CD14-positive monocyte (primary cell): ENCODE measurements at regions not wholly inside any gene's neighbourhood (a gene's known extent, or its start where the extent isn't known, plus 50 kb on each side); places are given as distances from the start of the nearest gene placed in this dataset.

Source experiments
- DNase-seq, 3 donors: peaks; one replicate each; pipeline ENCODE4 v3.0.0-alpha.2; 2011 to 2022
- H2AFZ ChIP-seq: 2 replicates; pipeline ENCODE4 v1.6.0; 2012; ENCODE audit warnings: mild to moderate bottlenecking, low read depth, low read length, inconsistent platforms; ENCODE audit not compliant: insufficient read depth, poor library complexity, severe bottlenecking
- H3K27ac ChIP-seq, 2 donors: 1 replicate in 1 of 2; 2 replicates in 1 of 2; pipeline ENCODE4 v1.5.1; 2012 to 2013; ENCODE audit warnings: low read length in 2 of 2, control low read depth in 1 of 2, inconsistent platforms in 1 of 2, low read depth in 1 of 2, mild to moderate bottlenecking in 1 of 2
- H3K27me3 ChIP-seq, 2 donors: one replicate each; pipeline versions ENCODE4 v1.6.0 to v1.6.1; 2011 to 2013; ENCODE audit warnings: low read length in 2 of 2; ENCODE audit not compliant: control insufficient read depth in 2 of 2, insufficient read depth in 2 of 2
- H3K36me3 ChIP-seq, 2 donors: replicated peaks in 1 of 2; 1 replicate in 1 of 2; 2 replicates in 1 of 2; pipeline versions ENCODE4 v1.5.1 to v1.6.1; 2012 to 2013; ENCODE audit warnings: low read length in 2 of 2, control low read depth in 1 of 2, inconsistent platforms in 1 of 2, mild to moderate bottlenecking in 1 of 2; ENCODE audit not compliant: insufficient read depth in 2 of 2, control insufficient read depth in 1 of 2
- H3K4me1 ChIP-seq, 2 donors: 1 replicate in 1 of 2; 2 replicates in 1 of 2; pipeline versions ENCODE4 v1.5.1 to v1.6.1; 2012 to 2013; ENCODE audit warnings: low read length in 2 of 2, control low read depth in 1 of 2, inconsistent platforms in 1 of 2, mild to moderate bottlenecking in 1 of 2, moderate library complexity in 1 of 2; ENCODE audit not compliant: insufficient read depth in 2 of 2, control insufficient read depth in 1 of 2
- H3K4me2 ChIP-seq: replicated peaks from 2 replicates; pipeline ENCODE3; 2012; ENCODE audit warnings: low read length, moderate library complexity, mild to moderate bottlenecking; ENCODE audit not compliant: poor library complexity, severe bottlenecking; ENCODE audit errors: extremely low read depth
- H3K4me3 ChIP-seq, 3 experiments: fragments of 200-600 bp in 1 of 3; sonication (generic) in 1 of 3; replicated peaks in 1 of 3; 1 replicate in 2 of 3; 2 replicates in 1 of 3; pipeline ENCODE4 v1.5.1; 2011 to 2013; ENCODE audit warnings: low read length in 3 of 3, mild to moderate bottlenecking in 3 of 3, control low read depth in 2 of 3, low read depth in 2 of 3, inconsistent platforms in 1 of 3, moderate library complexity in 1 of 3
- H3K79me2 ChIP-seq: 2 replicates; pipeline ENCODE4 v1.6.0; 2012; ENCODE audit warnings: mild to moderate bottlenecking, control low read depth, inconsistent platforms, low read length, moderate library complexity; ENCODE audit not compliant: insufficient read depth
- H3K9ac ChIP-seq: 2 replicates; pipeline ENCODE4 v1.6.0; 2017; ENCODE audit warnings: low read length, mild to moderate bottlenecking; ENCODE audit not compliant: insufficient read depth, poor library complexity, severe bottlenecking
- H3K9me3 ChIP-seq, 2 donors: replicated peaks in 1 of 2; 1 replicate in 1 of 2; 2 replicates in 1 of 2; pipeline versions ENCODE4 v1.5.1 to v1.6.1; 2012 to 2013; ENCODE audit warnings: low read length in 2 of 2, control low read depth in 1 of 2; ENCODE audit not compliant: control insufficient read depth in 1 of 2, insufficient read depth in 1 of 2
- H4K20me1 ChIP-seq: 2 replicates; pipeline ENCODE4 v1.6.0; 2012; ENCODE audit warnings: mild to moderate bottlenecking, low read length, control low read depth, moderate library complexity; ENCODE audit not compliant: insufficient read depth
- H3K27ac Mint-ChIP-seq, 7 donors: one replicate each; pipeline ENCODE4 v1.8.0; 2020; ENCODE audit warnings: mild to moderate bottlenecking in 7 of 7, mixed read lengths in 7 of 7, moderate library complexity in 6 of 7, inconsistent platforms in 2 of 7
- H3K27me3 Mint-ChIP-seq, 3 donors: one replicate each; pipeline ENCODE4 v1.8.0; 2021 to 2022; ENCODE audit warnings: low read depth in 3 of 3, mild to moderate bottlenecking in 3 of 3, mixed read lengths in 3 of 3, moderate library complexity in 3 of 3, inconsistent platforms in 1 of 3
- H3K36me3 Mint-ChIP-seq, 2 donors: one replicate each; pipeline ENCODE4 v1.8.0; 2020; ENCODE audit warnings: mixed read lengths in 2 of 2, inconsistent platforms in 1 of 2, mild to moderate bottlenecking in 1 of 2
- H3K4me1 Mint-ChIP-seq: one replicate; pipeline ENCODE4 v1.8.0; 2020; ENCODE audit warnings: mild to moderate bottlenecking, mixed read lengths
- H3K4me3 Mint-ChIP-seq, 2 donors: one replicate each; pipeline ENCODE4 v1.8.0; 2020; ENCODE audit warnings: mild to moderate bottlenecking in 2 of 2, mixed read lengths in 2 of 2, moderate library complexity in 1 of 2
- H3K9me3 Mint-ChIP-seq, 7 donors: one replicate each; pipeline ENCODE4 v1.8.0; 2020 to 2022; ENCODE audit warnings: mixed read lengths in 7 of 7, mild to moderate bottlenecking in 6 of 7, moderate library complexity in 6 of 7, inconsistent platforms in 2 of 7
- CTCF ChIP-seq: fragments of 200-600 bp; IDR thresholded peaks from one replicate; pipeline ENCODE4 v1.8.0; 2022; ENCODE audit warnings: antibody characterized with exemption, mild to moderate bottlenecking
- WGBS: methylation state at CpG from one replicate; pipeline ENCODE4 v1.1.5; 2013; ENCODE audit warnings: missing lambda C conversion rate; ENCODE audit not compliant: insufficient coverage; 5-methylcytosine and 5-hydroxymethylcytosine counted together
- intact Hi-C, 2 donors: fragments of 100-400 bp; cut with micrococcal nuclease; formaldehyde crosslinking; loops; one replicate each; pipeline versions ENCODE4 v1.15.0 to v1.15.1; 2023

DNA sequence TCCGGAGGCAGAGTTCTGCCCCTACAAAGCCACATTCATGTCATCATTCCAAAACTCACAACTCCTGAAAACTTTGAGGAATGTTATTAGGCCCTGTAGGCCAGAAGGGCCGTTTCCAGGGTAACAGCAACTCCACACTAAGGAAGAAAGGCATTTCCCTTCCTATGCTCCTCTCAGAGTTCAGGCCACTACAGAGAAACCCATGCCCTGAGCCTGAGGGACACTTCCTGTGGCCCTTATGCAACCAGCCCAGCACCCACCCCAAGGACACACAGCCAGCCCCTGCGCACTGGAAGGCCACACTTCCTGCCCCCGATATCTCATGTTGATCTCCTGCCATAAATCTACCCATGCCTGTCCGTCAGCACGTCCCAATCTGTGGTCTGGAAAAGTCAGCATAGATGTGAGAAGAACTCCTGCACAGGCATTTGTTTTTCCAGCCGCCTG, 289.3 kb downstream of the BCOR start:
- Histone ChIP-seq H3K4me3 (no peak overlapping the region), H3K36me3 (no peaks in the 10 kb centered on the region), H3K79me2 (no peaks in the 10 kb centered on the region), H3K9ac (no peak overlapping the region), H3K27me3 (no peaks in the 10 kb centered on the region), H3K9me3 (no peaks in the 10 kb centered on the region), H3K4me1 (peaks cover 18% of the 10 kb centered on the region in 2 donors), H2AFZ (no peak overlapping the region), H3K27ac (no peak overlapping the region), H4K20me1 (no peaks in the 10 kb centered on the region), H3K4me2 (peak overlapping the region; percentile 37)
- Mint-ChIP-seq H3K36me3 (no peaks in the 10 kb centered on the region), H3K9me3 (peaks cover 0 to 7% (median 0%) of the 10 kb centered on the region in 7 donors), H3K27me3 (peaks cover 0 to 4% (median 3%) of the 10 kb centered on the region in 3 donors), H3K4me1 (peaks cover 19% of the 10 kb centered on the region), H3K27ac (peak overlapping the region in 2 of 7 donors; percentile 23 to 60), H3K4me3 (peak overlapping the region; percentile 39 to 80)
- peak in 2 of 3 donors; percentile 0 to 8 for DNase-seq
- intact Hi-C loops = loop anchor here in 1 of 2 donors (5.0 kb wide), 1 partner anchor 71 kb away; no protein-coding TSS in a partner anchor
- WGBS = 0% methylated on average over 1 of the region's 7 CpGs
- TF ChIP-seq CTCF = no peak

- Histone ChIP-seq H3K79me2 (no peaks in the 10 kb centered on the region), H3K4me2 (no peak overlapping the region), H3K9me3 (no peaks in the 10 kb centered on the region), H3K27ac (no peak overlapping the region), H4K20me1 (no peaks in the 10 kb centered on the region), H3K9ac (no peak overlapping the region), H3K27me3 (no peaks in the 10 kb centered on the region), H3K36me3 (no peaks in the 10 kb centered on the region), H3K4me3 (no peak overlapping the region), H3K4me1 (peaks cover 18% of the 10 kb centered on the region in 2 donors), H2AFZ (no peak overlapping the region)
- Mint-ChIP-seq H3K27me3 (peaks cover 0 to 4% (median 3%) of the 10 kb centered on the region in 3 donors), H3K4me3 (peak overlapping the region in 1 of 2 donors; percentile 48), H3K9me3 (peaks cover 0 to 5% (median 0%) of the 10 kb centered on the region in 7 donors), H3K4me1 (peaks cover 19% of the 10 kb centered on the region), H3K36me3 (no peaks in the 10 kb centered on the region), H3K27ac (peak overlapping the region in 2 of 7 donors; percentile 1 to 10)
- WGBS = 29% methylated on average over 1 of the region's 4 CpGs
- TF ChIP-seq CTCF = no peak
- intact Hi-C loops = loop anchor here in 1 of 2 donors (5.0 kb wide), 1 partner anchor 72 kb away; no protein-coding TSS in a partner anchor
- peak in 2 of 3 donors; percentile 20 to 60 for DNase-seq
These were observed 288.4 kb downstream of the BCOR start for GRCh38 chrX:39809331-39809730.
